ENCODE measurements at regions not wholly inside any gene's neighbourhood (a gene's known extent, or its start where the extent isn't known, plus 50 kb on each side); places are given as distances from the start of the nearest gene placed in this dataset.
"Not testable (repeated sequence)": the region's sequence is repeated elsewhere in the genome, so short reads cannot be mapped to it uniquely, and the experiment has no call there.

- no peak for DNase-seq (ENCODE audit: low read depth in 4 of 4, low spot score in 1 of 4)
Measured at GRCh38 chr7:79782906-79783305, 329.4 kb upstream of the MAGI2 start.

GRCh38 chr7:79782256-79782655 is 328.8 kb upstream of the MAGI2 start:
- no peak for DNase-seq (ENCODE audit: low read depth in 4 of 4, low spot score in 1 of 4)

GRCh38 chr7:79781716-79782115 is 328.2 kb upstream of the MAGI2 start:
- no peak for DNase-seq (ENCODE audit: low read depth in 4 of 4, low spot score in 1 of 4)

GRCh38 chr7:79778786-79779770 is 325.6 kb upstream of the MAGI2 start:
- no peak for DNase-seq (ENCODE audit: low read depth in 4 of 4, low spot score in 1 of 4)

- DNase-seq (ENCODE audit: low read depth in 4 of 4, low spot score in 1 of 4), result no peak
Measured at GRCh38 chr7:79775911-79776310, 322.4 kb upstream of the MAGI2 start.

- no peak for DNase-seq (ENCODE audit: low read depth in 4 of 4, low spot score in 1 of 4)
Measured at GRCh38 chr7:79774150-79774549, 320.7 kb upstream of the MAGI2 start.

- no peak for DNase-seq (ENCODE audit: low read depth in 4 of 4, low spot score in 1 of 4)
Measured at GRCh38 chr7:79770970-79771369, 317.5 kb upstream of the MAGI2 start.

GRCh38 chr7:79770063-79770462 is 316.6 kb upstream of the MAGI2 start:
- no peak for DNase-seq (ENCODE audit: low read depth in 4 of 4, low spot score in 1 of 4)

GRCh38 chr7:79767876-79768560 is 314.6 kb upstream of the MAGI2 start:
- not testable (repeated sequence) for DNase-seq (ENCODE audit: low read depth in 4 of 4, low spot score in 1 of 4)

GRCh38 chr7:79767192-79767591 is 313.7 kb upstream of the MAGI2 start:
- DNase-seq (ENCODE audit: low read depth in 4 of 4, low spot score in 1 of 4), result not testable (repeated sequence)

GRCh38 chr7:79761876-79762429 is 308.5 kb upstream of the MAGI2 start:
- DNase-seq (ENCODE audit: low read depth in 4 of 4, low spot score in 1 of 4), result no peak

- not testable (repeated sequence) for DNase-seq (ENCODE audit: low read depth in 4 of 4, low spot score in 1 of 4)
Measured at GRCh38 chr7:79750941-79751340, 297.5 kb upstream of the MAGI2 start.

GRCh38 chr7:79749856-79750255 is 296.4 kb upstream of the MAGI2 start:
- DNase-seq (ENCODE audit: low read depth in 4 of 4, low spot score in 1 of 4), result no peak

GRCh38 chr7:79741684-79742083 is 288.2 kb upstream of the MAGI2 start:
- no peak for DNase-seq (ENCODE audit: low read depth in 4 of 4, low spot score in 1 of 4)

- DNase-seq (ENCODE audit: low read depth in 4 of 4, low spot score in 1 of 4), result no peak
Measured at GRCh38 chr7:79740076-79740475, 286.6 kb upstream of the MAGI2 start.

GRCh38 chr7:79739036-79739709 is 285.7 kb upstream of the MAGI2 start:
- not testable (repeated sequence) for DNase-seq (ENCODE audit: low read depth in 4 of 4, low spot score in 1 of 4)

GRCh38 chr7:79736418-79736817 is 283.0 kb upstream of the MAGI2 start:
- no peak for DNase-seq (ENCODE audit: low read depth in 4 of 4, low spot score in 1 of 4)

GRCh38 chr7:79735012-79735411 is 281.5 kb upstream of the MAGI2 start:
- DNase-seq (ENCODE audit: low read depth in 4 of 4, low spot score in 1 of 4), result no peak

GRCh38 chr7:79734181-79734580 is 280.7 kb upstream of the MAGI2 start:
- DNase-seq (ENCODE audit: low read depth in 4 of 4, low spot score in 1 of 4), result no peak

GRCh38 chr7:79732535-79732934 is 279.1 kb upstream of the MAGI2 start:
- DNase-seq (ENCODE audit: low read depth in 4 of 4, low spot score in 1 of 4), result no peak

GRCh38 chr7:79730971-79731370 is 277.5 kb upstream of the MAGI2 start:
- no peak for DNase-seq (ENCODE audit: low read depth in 4 of 4, low spot score in 1 of 4)
